ENCODE measurements at regions not wholly inside any gene's neighbourhood (a gene's known extent, or its start where the extent isn't known, plus 50 kb on each side); places are given as distances from the start of the nearest gene placed in this dataset.

DNA sequence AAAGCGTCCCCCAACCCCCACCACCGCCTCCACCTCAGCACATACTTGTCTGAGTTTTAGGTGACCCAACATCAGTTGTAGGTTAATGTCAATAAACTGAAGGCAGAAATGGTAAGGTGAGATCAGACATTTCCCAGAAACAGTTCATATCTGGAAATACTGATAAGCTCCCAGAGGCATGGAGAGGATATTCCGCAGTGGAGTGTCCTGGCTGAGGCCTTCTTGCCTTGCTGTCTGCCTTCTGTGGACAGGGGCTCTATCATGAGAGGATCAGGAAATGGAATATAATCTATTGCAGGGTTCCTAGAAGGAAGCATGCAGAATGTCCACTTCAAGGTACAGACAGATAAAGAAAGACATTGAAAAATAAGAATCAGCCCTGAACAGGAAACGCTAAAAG is 473.3 kb upstream of the MKI67 start:
- no peaks in the 10 kb centered on the region for H3K9me3 ChIP-seq (ENCODE audit: control insufficient read depth, low read length)
- H3K4me1 ChIP-seq (ENCODE audit: control insufficient read depth, insufficient read depth, low read length, poor library complexity, severe bottlenecking) = no peaks in the 10 kb centered on the region
- H3K4me3 ChIP-seq (ENCODE audit: insufficient read depth, low read depth, low read length, poor library complexity, severe bottlenecking) = no peak overlapping the region
- no peak overlapping the region for H3K27ac ChIP-seq (ENCODE audit: insufficient read depth, low read length, poor library complexity, severe bottlenecking)
- H3K27me3 ChIP-seq (replicated peaks; ENCODE audit: control insufficient read depth, insufficient read depth, low read length, poor library complexity, severe bottlenecking) = no peaks in the 10 kb centered on the region
- no peak for DNase-seq
- H3K36me3 ChIP-seq (ENCODE audit: control insufficient read depth, insufficient read depth, low read length) = no peaks in the 10 kb centered on the region

DNA sequence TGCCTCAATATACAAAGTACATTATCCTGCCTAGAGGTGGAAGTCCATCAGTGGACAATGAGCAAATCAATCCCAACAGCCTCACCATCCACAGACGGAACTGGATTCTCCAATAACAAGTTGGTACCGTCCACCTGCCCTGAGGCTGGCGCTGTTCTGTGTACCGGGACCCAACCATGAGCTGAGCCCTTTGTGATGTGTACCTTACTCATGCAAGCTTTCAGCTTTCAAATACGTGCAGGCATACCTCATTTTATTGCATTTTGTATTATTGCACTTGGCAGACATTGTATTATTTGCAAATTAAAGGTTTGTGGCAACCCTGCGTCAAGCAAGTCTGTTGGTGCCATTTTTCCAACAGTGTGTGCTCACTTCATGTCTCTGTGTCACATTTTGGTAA is 476.0 kb upstream of the MKI67 start:
- no peak for DNase-seq
- Histone ChIP-seq H3K27ac (ENCODE audit: insufficient read depth, low read length, poor library complexity, severe bottlenecking) (no peak overlapping the region), H3K36me3 (ENCODE audit: control insufficient read depth, insufficient read depth, low read length) (no peaks in the 10 kb centered on the region), H3K27me3 (replicated peaks; ENCODE audit: control insufficient read depth, insufficient read depth, low read length, poor library complexity, severe bottlenecking) (no peaks in the 10 kb centered on the region), H3K9me3 (ENCODE audit: control insufficient read depth, low read length) (no peaks in the 10 kb centered on the region), H3K4me3 (ENCODE audit: insufficient read depth, low read depth, low read length, poor library complexity, severe bottlenecking) (no peak overlapping the region), H3K4me1 (ENCODE audit: control insufficient read depth, insufficient read depth, low read length, poor library complexity, severe bottlenecking) (no peaks in the 10 kb centered on the region)

- DNase-seq = no peak
- Histone ChIP-seq H3K4me3 (ENCODE audit: insufficient read depth, low read depth, low read length, poor library complexity, severe bottlenecking) (no peak overlapping the region), H3K27me3 (replicated peaks; ENCODE audit: control insufficient read depth, insufficient read depth, low read length, poor library complexity, severe bottlenecking) (no peaks in the 10 kb centered on the region), H3K36me3 (ENCODE audit: control insufficient read depth, insufficient read depth, low read length) (no peaks in the 10 kb centered on the region), H3K27ac (ENCODE audit: insufficient read depth, low read length, poor library complexity, severe bottlenecking) (no peak overlapping the region), H3K9me3 (ENCODE audit: control insufficient read depth, low read length) (no peaks in the 10 kb centered on the region), H3K4me1 (ENCODE audit: control insufficient read depth, insufficient read depth, low read length, poor library complexity, severe bottlenecking) (no peaks in the 10 kb centered on the region)
Observed at GRCh38 chr10:128604025-128604424, 477.8 kb upstream of the MKI67 start.

DNA sequence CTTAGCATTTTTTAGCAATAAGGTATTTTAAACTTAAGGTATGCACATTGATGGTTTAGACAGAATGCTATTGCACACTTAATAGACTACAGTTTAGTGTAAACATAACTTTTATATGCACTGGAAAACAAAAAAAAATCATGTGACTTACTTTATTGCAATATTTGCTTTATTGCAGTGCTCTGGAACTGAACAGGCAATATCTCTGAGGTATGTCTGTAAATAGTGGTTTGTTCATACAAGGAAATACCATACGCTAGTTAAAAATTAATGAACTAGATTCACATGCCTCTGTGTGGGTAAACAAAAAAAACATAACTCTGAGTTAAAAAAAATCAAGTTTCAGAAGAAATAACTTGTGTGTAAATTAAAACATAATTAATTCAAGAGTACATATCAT is 479.0 kb upstream of the MKI67 start:
- no peak for DNase-seq

DNA sequence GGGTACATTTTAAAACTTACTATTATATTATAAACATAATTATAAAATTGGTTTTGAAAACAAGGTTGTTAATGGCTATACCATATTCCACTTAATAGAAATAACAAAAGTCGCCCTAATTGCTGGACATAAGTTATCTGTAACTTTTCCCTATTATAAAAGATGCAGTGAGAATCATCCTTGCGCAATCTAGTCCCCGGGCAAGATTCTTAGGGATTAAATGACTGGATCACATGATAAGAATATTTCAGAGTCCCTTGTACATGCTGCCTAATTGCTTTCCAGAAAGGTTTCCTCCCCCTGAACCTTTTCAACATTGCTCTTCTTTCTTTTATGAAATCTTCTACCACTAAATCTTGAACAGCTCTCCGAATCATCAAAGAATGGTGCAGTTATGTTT is 479.8 kb upstream of the MKI67 start:
- H3K4me3 ChIP-seq (ENCODE audit: insufficient read depth, low read depth, low read length, poor library complexity, severe bottlenecking) = no peak overlapping the region
- no peaks in the 10 kb centered on the region for H3K9me3 ChIP-seq (ENCODE audit: control insufficient read depth, low read length)
- H3K27ac ChIP-seq (ENCODE audit: insufficient read depth, low read length, poor library complexity, severe bottlenecking) = no peak overlapping the region
- H3K27me3 ChIP-seq (replicated peaks; ENCODE audit: control insufficient read depth, insufficient read depth, low read length, poor library complexity, severe bottlenecking) = no peaks in the 10 kb centered on the region
- H3K36me3 ChIP-seq (ENCODE audit: control insufficient read depth, insufficient read depth, low read length) = no peaks in the 10 kb centered on the region
- no peak for DNase-seq
- H3K4me1 ChIP-seq (ENCODE audit: control insufficient read depth, insufficient read depth, low read length, poor library complexity, severe bottlenecking) = no peaks in the 10 kb centered on the region

More for the DNA sequence above, 479.0 kb upstream of the MKI67 start:
- H3K27me3 ChIP-seq (replicated peaks; ENCODE audit: control insufficient read depth, insufficient read depth, low read length, poor library complexity, severe bottlenecking) = no peaks in the 10 kb centered on the region
- H3K36me3 ChIP-seq (ENCODE audit: control insufficient read depth, insufficient read depth, low read length) = no peaks in the 10 kb centered on the region
- no peaks in the 10 kb centered on the region for H3K9me3 ChIP-seq (ENCODE audit: control insufficient read depth, low read length)
- H3K4me1 ChIP-seq (ENCODE audit: control insufficient read depth, insufficient read depth, low read length, poor library complexity, severe bottlenecking) = no peaks in the 10 kb centered on the region
- H3K4me3 ChIP-seq (ENCODE audit: insufficient read depth, low read depth, low read length, poor library complexity, severe bottlenecking) = no peak overlapping the region
- H3K27ac ChIP-seq (ENCODE audit: insufficient read depth, low read length, poor library complexity, severe bottlenecking) = no peak overlapping the region

GRCh38 chr10:128608791-128609190 is 482.6 kb upstream of the MKI67 start:
- Histone ChIP-seq H3K4me3 (ENCODE audit: insufficient read depth, low read depth, low read length, poor library complexity, severe bottlenecking) (no peak overlapping the region), H3K4me1 (ENCODE audit: control insufficient read depth, insufficient read depth, low read length, poor library complexity, severe bottlenecking) (no peaks in the 10 kb centered on the region), H3K9me3 (ENCODE audit: control insufficient read depth, low read length) (no peaks in the 10 kb centered on the region), H3K36me3 (ENCODE audit: control insufficient read depth, insufficient read depth, low read length) (no peaks in the 10 kb centered on the region), H3K27ac (ENCODE audit: insufficient read depth, low read length, poor library complexity, severe bottlenecking) (no peak overlapping the region), H3K27me3 (replicated peaks; ENCODE audit: control insufficient read depth, insufficient read depth, low read length, poor library complexity, severe bottlenecking) (no peaks in the 10 kb centered on the region)
- no peak for DNase-seq

DNA sequence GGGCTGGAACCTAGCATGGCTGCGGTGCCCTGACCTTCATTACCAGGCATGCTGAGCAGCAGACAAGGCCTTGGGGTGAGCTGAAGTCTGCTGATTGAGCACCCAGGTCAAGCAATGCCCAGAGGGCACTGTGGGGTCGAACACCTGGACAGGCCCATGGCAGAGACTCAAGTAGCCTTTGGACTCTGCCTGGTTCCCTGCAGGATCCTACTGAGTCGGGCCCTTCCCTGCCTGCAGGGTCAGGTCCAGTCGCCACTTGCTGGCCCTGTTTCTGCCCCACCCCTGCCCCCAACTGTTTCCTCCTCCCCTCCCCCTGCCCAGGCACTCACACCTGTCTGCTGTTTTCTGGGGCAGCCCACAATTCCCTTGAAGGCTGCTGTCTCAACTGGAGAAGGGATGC is 483.2 kb upstream of the MKI67 start:
- DNase-seq = no peak
- no peak overlapping the region for H3K27ac ChIP-seq (ENCODE audit: insufficient read depth, low read length, poor library complexity, severe bottlenecking)
- H3K27me3 ChIP-seq (replicated peaks; ENCODE audit: control insufficient read depth, insufficient read depth, low read length, poor library complexity, severe bottlenecking) = no peaks in the 10 kb centered on the region
- H3K4me3 ChIP-seq (ENCODE audit: insufficient read depth, low read depth, low read length, poor library complexity, severe bottlenecking) = no peak overlapping the region
- H3K4me1 ChIP-seq (ENCODE audit: control insufficient read depth, insufficient read depth, low read length, poor library complexity, severe bottlenecking) = no peaks in the 10 kb centered on the region
- H3K9me3 ChIP-seq (ENCODE audit: control insufficient read depth, low read length) = no peaks in the 10 kb centered on the region
- no peaks in the 10 kb centered on the region for H3K36me3 ChIP-seq (ENCODE audit: control insufficient read depth, insufficient read depth, low read length)

DNA sequence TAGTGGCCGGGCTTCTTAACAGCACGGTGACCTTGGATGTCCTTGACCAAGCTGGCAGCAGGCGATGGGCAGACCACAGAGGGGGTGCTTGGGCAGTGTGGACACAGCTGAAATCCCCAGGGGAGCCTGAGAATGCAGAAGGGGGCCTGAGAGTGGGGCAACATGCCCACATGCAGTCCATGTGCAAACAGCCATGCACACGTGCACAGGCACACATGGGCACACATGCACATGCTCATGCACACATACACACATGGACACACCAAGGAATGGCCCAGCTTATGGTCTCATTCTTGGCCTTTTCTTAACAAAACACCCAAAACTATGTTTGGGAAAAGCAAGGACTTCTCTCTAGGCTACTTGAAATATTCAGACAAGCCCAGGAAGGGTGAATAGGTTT is 483.9 kb upstream of the MKI67 start:
- Histone ChIP-seq H3K4me1 (ENCODE audit: control insufficient read depth, insufficient read depth, low read length, poor library complexity, severe bottlenecking) (no peaks in the 10 kb centered on the region), H3K4me3 (ENCODE audit: insufficient read depth, low read depth, low read length, poor library complexity, severe bottlenecking) (no peak overlapping the region), H3K9me3 (ENCODE audit: control insufficient read depth, low read length) (no peaks in the 10 kb centered on the region), H3K27me3 (replicated peaks; ENCODE audit: control insufficient read depth, insufficient read depth, low read length, poor library complexity, severe bottlenecking) (no peaks in the 10 kb centered on the region), H3K27ac (ENCODE audit: insufficient read depth, low read length, poor library complexity, severe bottlenecking) (no peak overlapping the region), H3K36me3 (ENCODE audit: control insufficient read depth, insufficient read depth, low read length) (no peaks in the 10 kb centered on the region)
- no peak for DNase-seq

GRCh38 chr10:128612195-128612594 is 486.0 kb upstream of the MKI67 start:
- no peak for DNase-seq
- Histone ChIP-seq H3K4me3 (ENCODE audit: insufficient read depth, low read depth, low read length, poor library complexity, severe bottlenecking) (no peak overlapping the region), H3K9me3 (ENCODE audit: control insufficient read depth, low read length) (no peaks in the 10 kb centered on the region), H3K27ac (ENCODE audit: insufficient read depth, low read length, poor library complexity, severe bottlenecking) (no peak overlapping the region), H3K36me3 (ENCODE audit: control insufficient read depth, insufficient read depth, low read length) (no peaks in the 10 kb centered on the region), H3K4me1 (ENCODE audit: control insufficient read depth, insufficient read depth, low read length, poor library complexity, severe bottlenecking) (no peaks in the 10 kb centered on the region), H3K27me3 (replicated peaks; ENCODE audit: control insufficient read depth, insufficient read depth, low read length, poor library complexity, severe bottlenecking) (no peaks in the 10 kb centered on the region)

- no peaks in the 10 kb centered on the region for H3K9me3 ChIP-seq (ENCODE audit: control insufficient read depth, low read length)
- H3K36me3 ChIP-seq (ENCODE audit: control insufficient read depth, insufficient read depth, low read length) = no peaks in the 10 kb centered on the region
Observed at GRCh38 chr10:128612631-128613030, 486.4 kb upstream of the MKI67 start.

More at GRCh38 chr10:128612631-128613030, 486.4 kb upstream of the MKI67 start:
- DNase-seq = no peak
- Histone ChIP-seq H3K27me3 (replicated peaks; ENCODE audit: control insufficient read depth, insufficient read depth, low read length, poor library complexity, severe bottlenecking) (no peaks in the 10 kb centered on the region), H3K4me3 (ENCODE audit: insufficient read depth, low read depth, low read length, poor library complexity, severe bottlenecking) (no peak overlapping the region), H3K27ac (ENCODE audit: insufficient read depth, low read length, poor library complexity, severe bottlenecking) (no peak overlapping the region), H3K4me1 (ENCODE audit: control insufficient read depth, insufficient read depth, low read length, poor library complexity, severe bottlenecking) (no peaks in the 10 kb centered on the region)
